Neural cell (in vitro differentiated cells): ENCODE measurements at regions not wholly inside any gene's neighbourhood (a gene's known extent, or its start where the extent isn't known, plus 50 kb on each side); places are given as distances from the start of the nearest gene placed in this dataset.

Experiments
- EP300 ChIP-seq: fragments of 450-650 bp; conservative IDR thresholded peaks from 2 replicates; pipeline ENCODE4 v1.6.1; 2014; ENCODE audit warnings: antibody characterized with exemption, mild to moderate bottlenecking, moderate library complexity; ENCODE audit not compliant: poor library complexity, severe bottlenecking
- EZH2 ChIP-seq: fragments of 200-600, 300-800 bp; shearing (Covaris generic), sonication (generic); IDR thresholded peaks from 2 replicates; pipeline ENCODE4 v1.6.1; 2014; ENCODE audit warnings: antibody characterized with exemption, low read length, borderline replicate concordance, mild to moderate bottlenecking; ENCODE audit not compliant: insufficient read depth, poor library complexity, severe bottlenecking
- MXI1 ChIP-seq: fragments of 450-650 bp; conservative IDR thresholded peaks from 2 replicates; pipeline ENCODE4 v1.6.1; 2014; ENCODE audit warnings: antibody characterized with exemption, mild to moderate bottlenecking; ENCODE audit not compliant: poor library complexity, severe bottlenecking
- POLR2AphosphoS5 ChIP-seq: IDR thresholded peaks from 2 replicates; pipeline ENCODE4 v1.6.1; 2012
- RAD21 ChIP-seq: fragments of 450-650 bp; conservative IDR thresholded peaks from 2 replicates; pipeline ENCODE4 v1.6.1; 2014; ENCODE audit warnings: antibody characterized with exemption, mild to moderate bottlenecking, moderate library complexity
- SMC3 ChIP-seq: fragments of 450-650 bp; conservative IDR thresholded peaks from 2 replicates; pipeline ENCODE4 v1.6.1; 2014; ENCODE audit warnings: antibody characterized with exemption, mild to moderate bottlenecking, moderate library complexity; ENCODE audit not compliant: poor library complexity
- TAF1 ChIP-seq: IDR thresholded peaks from 2 replicates; pipeline ENCODE4 v1.6.1; 2012; ENCODE audit warnings: low read depth
- TF ChIP-seq, protein P1 (sequence below): fragments of 450-650 bp; IDR thresholded peaks from 2 replicates; pipeline ENCODE4 v1.5.1; 2014; ENCODE audit warnings: antibody characterized with exemption, mild to moderate bottlenecking, moderate library complexity; ENCODE audit not compliant: poor library complexity, severe bottlenecking
- TF ChIP-seq, protein P2 (sequence below): IDR thresholded peaks from 2 replicates; pipeline ENCODE4 v1.6.1; 2012; ENCODE audit warnings: borderline replicate concordance

DNA sequence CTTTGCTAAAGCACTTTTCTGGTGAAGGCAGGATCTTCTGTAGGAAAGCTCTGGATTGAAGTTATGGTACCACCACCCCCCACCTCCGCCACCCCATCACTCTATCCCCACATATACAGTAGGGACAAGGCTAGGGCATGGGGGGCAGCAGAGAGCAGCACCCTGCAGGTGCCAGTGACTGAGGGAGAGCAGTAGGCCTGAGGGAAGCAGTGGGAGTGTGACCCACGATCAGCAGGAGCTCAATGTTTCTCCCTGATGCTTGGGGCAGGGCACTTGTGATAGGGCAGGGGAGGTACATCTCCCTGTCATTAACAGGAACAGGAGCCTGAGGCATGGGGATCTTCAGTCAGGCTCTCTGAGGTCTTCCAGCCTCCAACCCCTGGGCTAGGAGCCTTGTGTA lies 121.6 kb downstream of the ZFP36L2 start:
- TF ChIP-seq, protein P1, sequence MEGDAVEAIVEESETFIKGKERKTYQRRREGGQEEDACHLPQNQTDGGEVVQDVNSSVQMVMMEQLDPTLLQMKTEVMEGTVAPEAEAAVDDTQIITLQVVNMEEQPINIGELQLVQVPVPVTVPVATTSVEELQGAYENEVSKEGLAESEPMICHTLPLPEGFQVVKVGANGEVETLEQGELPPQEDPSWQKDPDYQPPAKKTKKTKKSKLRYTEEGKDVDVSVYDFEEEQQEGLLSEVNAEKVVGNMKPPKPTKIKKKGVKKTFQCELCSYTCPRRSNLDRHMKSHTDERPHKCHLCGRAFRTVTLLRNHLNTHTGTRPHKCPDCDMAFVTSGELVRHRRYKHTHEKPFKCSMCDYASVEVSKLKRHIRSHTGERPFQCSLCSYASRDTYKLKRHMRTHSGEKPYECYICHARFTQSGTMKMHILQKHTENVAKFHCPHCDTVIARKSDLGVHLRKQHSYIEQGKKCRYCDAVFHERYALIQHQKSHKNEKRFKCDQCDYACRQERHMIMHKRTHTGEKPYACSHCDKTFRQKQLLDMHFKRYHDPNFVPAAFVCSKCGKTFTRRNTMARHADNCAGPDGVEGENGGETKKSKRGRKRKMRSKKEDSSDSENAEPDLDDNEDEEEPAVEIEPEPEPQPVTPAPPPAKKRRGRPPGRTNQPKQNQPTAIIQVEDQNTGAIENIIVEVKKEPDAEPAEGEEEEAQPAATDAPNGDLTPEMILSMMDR = no peak
- no peak for TF ChIP-seq SMC3
- no peak for TF ChIP-seq TAF1
- no peak for TF ChIP-seq EP300
- no peak for TF ChIP-seq EZH2
- no peak for TF ChIP-seq POLR2AphosphoS5
- no peak for TF ChIP-seq RAD21
- TF ChIP-seq, protein P2, sequence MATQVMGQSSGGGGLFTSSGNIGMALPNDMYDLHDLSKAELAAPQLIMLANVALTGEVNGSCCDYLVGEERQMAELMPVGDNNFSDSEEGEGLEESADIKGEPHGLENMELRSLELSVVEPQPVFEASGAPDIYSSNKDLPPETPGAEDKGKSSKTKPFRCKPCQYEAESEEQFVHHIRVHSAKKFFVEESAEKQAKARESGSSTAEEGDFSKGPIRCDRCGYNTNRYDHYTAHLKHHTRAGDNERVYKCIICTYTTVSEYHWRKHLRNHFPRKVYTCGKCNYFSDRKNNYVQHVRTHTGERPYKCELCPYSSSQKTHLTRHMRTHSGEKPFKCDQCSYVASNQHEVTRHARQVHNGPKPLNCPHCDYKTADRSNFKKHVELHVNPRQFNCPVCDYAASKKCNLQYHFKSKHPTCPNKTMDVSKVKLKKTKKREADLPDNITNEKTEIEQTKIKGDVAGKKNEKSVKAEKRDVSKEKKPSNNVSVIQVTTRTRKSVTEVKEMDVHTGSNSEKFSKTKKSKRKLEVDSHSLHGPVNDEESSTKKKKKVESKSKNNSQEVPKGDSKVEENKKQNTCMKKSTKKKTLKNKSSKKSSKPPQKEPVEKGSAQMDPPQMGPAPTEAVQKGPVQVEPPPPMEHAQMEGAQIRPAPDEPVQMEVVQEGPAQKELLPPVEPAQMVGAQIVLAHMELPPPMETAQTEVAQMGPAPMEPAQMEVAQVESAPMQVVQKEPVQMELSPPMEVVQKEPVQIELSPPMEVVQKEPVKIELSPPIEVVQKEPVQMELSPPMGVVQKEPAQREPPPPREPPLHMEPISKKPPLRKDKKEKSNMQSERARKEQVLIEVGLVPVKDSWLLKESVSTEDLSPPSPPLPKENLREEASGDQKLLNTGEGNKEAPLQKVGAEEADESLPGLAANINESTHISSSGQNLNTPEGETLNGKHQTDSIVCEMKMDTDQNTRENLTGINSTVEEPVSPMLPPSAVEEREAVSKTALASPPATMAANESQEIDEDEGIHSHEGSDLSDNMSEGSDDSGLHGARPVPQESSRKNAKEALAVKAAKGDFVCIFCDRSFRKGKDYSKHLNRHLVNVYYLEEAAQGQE = no peak
- no peak for TF ChIP-seq MXI1
